GM23248 (cell line): ENCODE measurements at regions not wholly inside any gene's neighbourhood (a gene's known extent, or its start where the extent isn't known, plus 50 kb on each side); places are given as distances from the start of the nearest gene placed in this dataset.

Experiments
- EZH2 ChIP-seq: fragments of 200-600 bp; sonication (generic); IDR thresholded peaks from 2 replicates; pipeline ENCODE4 v1.6.1; 2018; ENCODE audit warnings: antibody characterized with exemption, mild to moderate bottlenecking; ENCODE audit not compliant: insufficient read depth, poor library complexity, severe bottlenecking
- EZH2phosphoT487 ChIP-seq: fragments of 200-600 bp; sonication (generic); IDR thresholded peaks from 2 replicates; pipeline ENCODE4 v1.6.1; 2018; ENCODE audit warnings: antibody characterized with exemption, moderate library complexity, mild to moderate bottlenecking, low read depth; ENCODE audit not compliant: insufficient read depth

- TF ChIP-seq EZH2phosphoT487 (no peak), EZH2 (no peak)
Observed at GRCh38 chr4:111031001-111031579, 408.2 kb upstream of the PITX2 start.
